ENCODE measurements at regions not wholly inside any gene's neighbourhood (a gene's known extent, or its start where the extent isn't known, plus 50 kb on each side); places are given as distances from the start of the nearest gene placed in this dataset.

DNA sequence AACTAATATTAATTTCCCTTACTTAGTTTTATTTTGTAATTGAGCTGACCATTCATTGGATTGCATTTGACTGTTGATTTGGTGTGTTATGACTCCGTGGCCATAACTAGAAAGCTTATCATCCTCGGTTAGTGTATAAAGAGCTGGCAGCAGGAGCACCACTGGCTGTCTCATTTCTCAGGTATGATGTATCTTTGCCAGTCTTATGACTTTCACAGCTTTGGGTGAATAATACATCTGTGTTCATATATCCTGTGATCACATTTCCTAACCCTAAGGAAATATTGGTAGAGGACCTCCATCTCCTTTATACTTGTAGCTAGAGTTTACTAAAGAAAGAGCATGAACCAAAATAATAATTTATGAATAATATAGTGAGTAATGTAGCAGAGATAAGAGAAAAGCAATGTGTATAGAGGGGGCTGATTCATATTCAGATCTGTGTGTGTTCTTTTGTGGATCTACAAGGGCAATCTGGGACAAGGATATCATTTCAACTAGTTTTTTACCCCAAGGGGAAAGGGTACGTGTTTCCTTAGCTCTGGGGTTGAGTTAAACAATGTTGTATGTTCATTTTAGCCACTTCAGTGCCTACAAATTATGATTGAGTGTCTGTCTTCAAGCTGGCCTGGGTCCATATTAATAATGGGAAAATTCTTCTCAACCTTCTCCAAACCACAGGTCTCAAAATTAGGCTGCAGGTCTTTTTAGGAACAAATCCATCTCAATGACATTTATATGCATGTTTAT, 901.7 kb downstream of the NTRK3 start:
- no peaks in the 10 kb centered on the region for H3K9me3 ChIP-seq
- no peaks in the 10 kb centered on the region for H3K36me3 ChIP-seq
- no peak for TF ChIP-seq POLR2AphosphoS5 (IDR thresholded peaks at IDR 0.05)
- TF ChIP-seq, protein P1, sequence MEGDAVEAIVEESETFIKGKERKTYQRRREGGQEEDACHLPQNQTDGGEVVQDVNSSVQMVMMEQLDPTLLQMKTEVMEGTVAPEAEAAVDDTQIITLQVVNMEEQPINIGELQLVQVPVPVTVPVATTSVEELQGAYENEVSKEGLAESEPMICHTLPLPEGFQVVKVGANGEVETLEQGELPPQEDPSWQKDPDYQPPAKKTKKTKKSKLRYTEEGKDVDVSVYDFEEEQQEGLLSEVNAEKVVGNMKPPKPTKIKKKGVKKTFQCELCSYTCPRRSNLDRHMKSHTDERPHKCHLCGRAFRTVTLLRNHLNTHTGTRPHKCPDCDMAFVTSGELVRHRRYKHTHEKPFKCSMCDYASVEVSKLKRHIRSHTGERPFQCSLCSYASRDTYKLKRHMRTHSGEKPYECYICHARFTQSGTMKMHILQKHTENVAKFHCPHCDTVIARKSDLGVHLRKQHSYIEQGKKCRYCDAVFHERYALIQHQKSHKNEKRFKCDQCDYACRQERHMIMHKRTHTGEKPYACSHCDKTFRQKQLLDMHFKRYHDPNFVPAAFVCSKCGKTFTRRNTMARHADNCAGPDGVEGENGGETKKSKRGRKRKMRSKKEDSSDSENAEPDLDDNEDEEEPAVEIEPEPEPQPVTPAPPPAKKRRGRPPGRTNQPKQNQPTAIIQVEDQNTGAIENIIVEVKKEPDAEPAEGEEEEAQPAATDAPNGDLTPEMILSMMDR (IDR thresholded peaks at IDR 0.05), result no peak
- no peak for TF ChIP-seq EP300 (IDR thresholded peaks at IDR 0.05)
- no peak for TF ChIP-seq POLR2A (IDR thresholded peaks at IDR 0.05; ENCODE audit: low read depth)
- no peak overlapping the region for H3K27ac ChIP-seq (replicated peaks in 1 of 4)
- WGBS, result 61% methylated on average over 3 of the region's 3 CpGs
- H3K4me1 ChIP-seq, result no peaks in the 10 kb centered on the region
- H3K27me3 ChIP-seq, result no peaks in the 10 kb centered on the region
- DNase-seq (ENCODE audit: extremely low spot score), result no peak
- H3K4me3 ChIP-seq, result no peak overlapping the region
- intact Hi-C loops (cut with DNase I), result no loop called here

DNA sequence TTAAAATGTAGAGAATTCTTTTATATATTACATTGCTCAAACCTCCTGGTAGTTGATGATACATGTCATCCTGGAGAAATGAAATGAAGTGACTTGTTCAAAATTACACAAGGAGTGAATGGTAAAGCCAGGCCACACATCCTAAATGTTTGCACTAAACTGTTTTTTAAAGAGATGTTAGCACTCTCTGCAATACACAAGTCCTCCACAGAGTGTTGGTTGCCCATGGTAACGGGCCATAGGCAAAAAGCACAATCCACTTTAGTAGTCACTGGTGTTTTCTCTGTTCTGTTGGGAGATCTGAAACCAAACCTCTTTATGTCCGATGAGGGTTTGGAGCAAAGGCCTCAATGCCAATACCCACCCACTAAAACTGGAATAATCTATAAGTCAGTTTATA, 907.4 kb downstream of the NTRK3 start:
- DNase-seq (ENCODE audit: extremely low spot score), result no peak
- Histone ChIP-seq H3K27ac (replicated peaks in 1 of 4) (no peak overlapping the region), H3K36me3 (no peaks in the 10 kb centered on the region), H3K27me3 (no peaks in the 10 kb centered on the region), H3K4me3 (no peak overlapping the region), H3K9me3 (peaks cover 0 to 3% (median 0%) of the 10 kb centered on the region in 4 donors), H3K4me1 (peaks cover 0 to 4% (median 0%) of the 10 kb centered on the region in 4 donors)
- TF ChIP-seq POLR2A (IDR thresholded peaks at IDR 0.05; ENCODE audit: low read depth) (no peak), EP300 (IDR thresholded peaks at IDR 0.05) (no peak), POLR2AphosphoS5 (IDR thresholded peaks at IDR 0.05) (no peak)
- TF ChIP-seq, protein P1 (IDR thresholded peaks at IDR 0.05), result no peak
- intact Hi-C loops (cut with DNase I), result no loop called here
- 81% methylated on average over 2 of the region's 2 CpGs for WGBS

DNA sequence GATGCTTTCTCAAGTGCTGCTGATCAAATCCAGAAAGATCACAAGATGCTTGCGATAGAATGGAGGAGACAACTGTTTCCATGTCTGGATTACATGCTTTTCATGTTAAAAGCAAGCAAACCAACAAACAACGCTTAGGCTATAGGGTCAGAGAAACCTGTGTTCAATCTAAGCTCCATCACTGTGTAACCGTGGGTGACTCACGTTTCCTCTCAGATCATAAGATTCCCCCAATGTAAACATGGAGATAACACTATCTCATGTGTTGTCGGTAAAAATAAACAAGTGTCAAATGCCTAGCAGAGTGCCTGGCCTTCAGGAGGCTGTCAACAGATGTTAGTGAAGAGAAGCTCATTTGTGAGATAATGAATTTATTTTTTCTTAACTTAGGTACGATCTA, 907.8 kb downstream of the NTRK3 start:
- intact Hi-C loops (cut with DNase I), result no loop called here
- no peak for DNase-seq (ENCODE audit: extremely low spot score)
- peaks cover 0 to 3% (median 0%) of the 10 kb centered on the region in 4 donors for H3K9me3 ChIP-seq
- H3K4me3 ChIP-seq, result no peak overlapping the region
- no peaks in the 10 kb centered on the region for H3K36me3 ChIP-seq
- TF ChIP-seq EP300 (IDR thresholded peaks at IDR 0.05), result no peak
- TF ChIP-seq, protein P1 (IDR thresholded peaks at IDR 0.05), result no peak
- TF ChIP-seq POLR2AphosphoS5 (IDR thresholded peaks at IDR 0.05), result no peak
- TF ChIP-seq POLR2A (IDR thresholded peaks at IDR 0.05; ENCODE audit: low read depth), result no peak
- no peak overlapping the region for H3K27ac ChIP-seq (replicated peaks in 1 of 4)
- H3K4me1 ChIP-seq, result peaks cover 0 to 4% (median 0%) of the 10 kb centered on the region in 4 donors
- H3K27me3 ChIP-seq, result no peaks in the 10 kb centered on the region
- 28% methylated on average over 6 of the region's 6 CpGs for WGBS

DNA sequence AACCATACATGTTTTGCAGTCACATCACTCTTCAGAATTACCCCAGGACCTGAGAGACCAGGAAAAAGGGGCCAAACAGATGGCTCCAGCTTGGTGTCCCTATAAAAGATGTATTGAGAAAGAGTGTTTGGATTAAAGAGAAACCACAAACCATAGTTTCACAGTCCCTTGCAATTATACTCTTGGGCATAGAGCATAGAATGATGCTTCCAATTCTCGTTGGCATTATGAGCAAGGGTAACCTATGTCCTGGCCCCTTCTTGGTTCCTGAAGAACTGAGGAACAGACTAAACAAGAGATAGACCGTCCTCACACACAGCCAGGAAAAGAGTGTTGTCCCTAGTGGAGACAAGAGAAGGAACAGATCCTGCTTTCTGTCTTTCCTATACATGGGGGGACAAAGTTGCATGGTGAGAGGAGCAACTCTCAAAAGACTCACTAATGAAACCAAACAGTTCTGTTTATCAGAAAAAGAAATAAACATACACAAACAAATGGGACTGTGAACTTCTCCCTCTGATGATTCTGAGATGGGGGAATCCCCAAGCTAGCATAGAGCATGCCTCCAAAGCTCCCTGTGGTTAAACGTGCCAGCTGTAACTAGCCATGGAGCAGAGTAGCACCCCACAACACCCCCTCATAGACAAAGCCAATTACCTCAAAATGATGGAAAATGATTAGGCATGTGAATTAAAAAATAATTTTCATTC, 908.6 kb downstream of the NTRK3 start:
- 80% methylated on average over 3 of the region's 3 CpGs for WGBS
- DNase-seq (ENCODE audit: extremely low spot score), result no peak
- Histone ChIP-seq H3K9me3 (peaks cover 0 to 3% (median 0%) of the 10 kb centered on the region in 4 donors), H3K36me3 (no peaks in the 10 kb centered on the region), H3K27ac (replicated peaks in 1 of 4) (no peak overlapping the region), H3K4me3 (no peak overlapping the region), H3K4me1 (peaks cover 0 to 4% (median 0%) of the 10 kb centered on the region in 4 donors), H3K27me3 (no peaks in the 10 kb centered on the region)
- intact Hi-C loops (cut with DNase I), result no loop called here
- TF ChIP-seq POLR2AphosphoS5 (IDR thresholded peaks at IDR 0.05) (no peak), POLR2A (IDR thresholded peaks at IDR 0.05; ENCODE audit: low read depth) (no peak), EP300 (IDR thresholded peaks at IDR 0.05) (no peak)
- TF ChIP-seq, protein P1 (IDR thresholded peaks at IDR 0.05), result no peak
